HG02870 (cell line): ENCODE measurements at regions not wholly inside any gene's neighbourhood (a gene's known extent, or its start where the extent isn't known, plus 50 kb on each side); places are given as distances from the start of the nearest gene placed in this dataset.
"Not testable (repeated sequence)": the region's sequence is repeated elsewhere in the genome, so short reads cannot be mapped to it uniquely, and the experiment has no call there.

ENCODE experiments used
- ATAC-seq: cut with Tn5 transposase; IDR thresholded peaks from one replicate; pipeline ENCODE4 v1.9.1; 2021; ENCODE audit warnings: mild to moderate bottlenecking, moderate library complexity; ENCODE audit not compliant: unreplicated experiment

GRCh38 chr1:166691476-166691875 lies 147.8 kb upstream of the POGK start:
- no peak for ATAC-seq

GRCh38 chr1:166692346-166692745 lies 146.9 kb upstream of the POGK start:
- no peak for ATAC-seq

GRCh38 chr1:166693158-166693557 lies 146.1 kb upstream of the POGK start:
- ATAC-seq: no peak

DNA sequence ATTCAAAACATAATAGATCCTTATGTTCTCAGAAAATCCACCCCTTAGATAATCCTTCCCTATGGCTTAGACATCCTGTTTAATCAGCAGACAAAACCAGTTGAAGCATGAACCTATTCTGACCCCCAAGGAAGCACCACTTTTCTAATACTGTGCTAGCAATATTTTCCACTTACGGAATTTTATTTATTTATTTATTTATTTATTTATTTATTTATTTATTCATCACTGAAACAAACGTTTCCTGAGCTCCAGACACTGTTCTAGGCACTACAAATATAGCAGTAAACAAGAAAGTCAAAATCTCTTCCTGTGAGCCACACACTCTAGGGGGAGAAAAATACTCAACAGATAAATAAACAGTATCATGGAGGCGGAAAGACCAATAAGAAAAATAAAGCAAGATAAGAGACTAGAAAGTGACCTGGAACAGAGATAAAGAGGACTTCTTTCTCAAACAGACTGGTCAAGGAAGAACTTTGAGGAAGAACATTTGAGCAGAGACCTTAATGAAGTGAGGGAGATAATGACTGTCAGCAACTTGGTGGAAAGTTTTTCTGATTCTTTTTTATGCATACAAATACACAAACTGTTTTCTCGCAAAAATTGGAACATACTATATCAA lies 145.5 kb upstream of the POGK start:
- ATAC-seq: no peak

DNA sequence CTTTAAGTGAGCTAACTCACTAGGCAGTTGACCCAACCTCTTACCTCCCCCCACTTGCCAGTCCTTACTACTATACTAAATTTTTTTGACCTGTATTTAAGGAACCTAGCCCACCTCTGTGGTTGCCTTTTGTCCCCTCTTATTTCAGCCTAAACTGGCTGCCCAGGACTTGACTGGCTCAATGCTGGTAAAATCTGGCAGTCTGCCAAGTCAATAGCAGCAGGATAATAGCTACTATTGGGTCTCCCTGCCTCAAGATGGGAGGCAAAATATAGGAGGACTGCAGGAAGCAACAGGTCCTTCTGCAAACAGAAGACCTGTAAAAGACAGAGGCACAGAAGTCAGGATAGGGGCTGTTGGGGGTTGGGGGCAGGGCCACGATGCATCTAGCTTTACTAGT lies 144.2 kb upstream of the POGK start:
- ATAC-seq: no peak

- ATAC-seq: not testable (repeated sequence)
Measured at GRCh38 chr1:166695834-166696233, 143.4 kb upstream of the POGK start.

- ATAC-seq: no peak
Measured at GRCh38 chr1:166698771-166699170, 140.5 kb upstream of the POGK start.

DNA sequence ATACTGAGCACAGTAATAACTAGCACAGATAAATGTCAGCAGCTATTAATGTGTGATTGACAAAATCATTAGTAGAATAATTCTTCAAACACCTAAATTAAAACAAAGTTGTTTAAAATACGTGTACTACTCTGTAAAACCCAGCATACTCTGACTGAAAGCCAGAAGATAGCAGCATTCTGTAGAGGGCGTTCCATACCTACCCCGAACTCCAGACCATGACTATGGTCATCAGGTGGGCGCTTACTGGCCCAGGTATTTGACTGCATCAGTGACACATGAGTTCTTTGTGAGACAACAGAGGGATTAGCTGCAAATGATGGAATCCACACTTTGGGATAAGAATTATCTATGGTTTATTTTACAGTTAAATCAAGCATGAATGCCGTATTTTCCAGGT lies 139.7 kb upstream of the POGK start:
- ATAC-seq: no peak

- no peak for ATAC-seq
Measured at GRCh38 chr1:166700696-166701095, 138.6 kb upstream of the POGK start.

DNA sequence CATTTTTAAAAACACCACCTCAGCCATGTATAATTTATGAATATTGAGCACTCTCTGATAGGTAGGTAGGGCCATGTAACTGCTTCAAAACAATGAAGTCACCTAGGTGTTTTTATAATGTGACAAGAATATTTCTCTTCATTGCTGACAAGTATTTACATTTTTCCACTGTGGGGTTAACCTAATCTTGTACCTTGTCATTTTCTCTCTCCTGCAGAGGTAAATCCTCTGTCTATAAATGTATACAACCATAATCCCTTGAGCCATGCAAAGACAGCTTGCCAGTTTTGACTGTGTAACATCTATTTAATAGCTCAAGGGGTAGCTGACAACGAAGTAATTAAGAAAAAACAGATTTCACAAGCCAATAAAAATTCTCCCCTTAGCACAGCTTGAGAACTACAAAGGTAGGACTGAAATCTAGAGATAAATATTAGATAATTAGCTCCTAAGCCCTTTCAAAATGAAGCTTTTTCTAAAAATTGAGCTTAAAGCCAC lies 137.6 kb upstream of the POGK start:
- ATAC-seq: no peak

GRCh38 chr1:166703141-166703540 lies 136.1 kb upstream of the POGK start:
- no peak for ATAC-seq

DNA sequence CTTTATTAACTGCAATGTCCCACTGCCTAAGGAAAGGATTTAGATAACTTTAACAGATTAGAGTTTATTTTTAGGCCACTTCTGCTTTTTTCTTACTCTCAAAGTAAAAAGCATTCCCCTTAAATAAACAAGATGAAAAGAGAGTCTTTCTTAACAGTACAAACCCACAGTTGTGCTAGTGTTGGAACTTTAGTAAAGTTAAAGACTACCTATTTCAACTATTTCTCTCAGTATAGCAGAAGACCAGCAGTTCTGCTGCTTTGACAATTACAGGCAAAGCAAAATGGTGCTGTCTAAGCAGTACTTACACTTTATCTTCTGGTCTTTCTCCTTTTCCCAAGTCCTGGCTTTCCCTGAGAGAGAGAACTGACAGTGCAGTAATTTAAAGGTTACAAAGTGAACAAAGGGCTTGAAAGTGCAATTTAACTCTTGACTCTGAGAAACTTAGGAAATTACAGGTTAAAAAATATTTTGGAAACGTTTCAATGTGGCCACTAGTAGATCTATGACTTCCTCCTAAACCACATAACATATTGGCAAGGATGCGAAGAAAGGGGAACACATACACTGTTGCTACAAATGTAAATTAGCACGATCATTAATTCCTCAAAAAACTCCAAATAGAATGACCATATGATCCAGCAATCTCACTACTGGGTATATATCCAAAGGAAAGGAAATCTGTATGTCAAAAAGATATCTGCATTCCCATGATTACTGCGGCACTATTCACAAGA lies 135.4 kb upstream of the POGK start:
- ATAC-seq: no peak

DNA sequence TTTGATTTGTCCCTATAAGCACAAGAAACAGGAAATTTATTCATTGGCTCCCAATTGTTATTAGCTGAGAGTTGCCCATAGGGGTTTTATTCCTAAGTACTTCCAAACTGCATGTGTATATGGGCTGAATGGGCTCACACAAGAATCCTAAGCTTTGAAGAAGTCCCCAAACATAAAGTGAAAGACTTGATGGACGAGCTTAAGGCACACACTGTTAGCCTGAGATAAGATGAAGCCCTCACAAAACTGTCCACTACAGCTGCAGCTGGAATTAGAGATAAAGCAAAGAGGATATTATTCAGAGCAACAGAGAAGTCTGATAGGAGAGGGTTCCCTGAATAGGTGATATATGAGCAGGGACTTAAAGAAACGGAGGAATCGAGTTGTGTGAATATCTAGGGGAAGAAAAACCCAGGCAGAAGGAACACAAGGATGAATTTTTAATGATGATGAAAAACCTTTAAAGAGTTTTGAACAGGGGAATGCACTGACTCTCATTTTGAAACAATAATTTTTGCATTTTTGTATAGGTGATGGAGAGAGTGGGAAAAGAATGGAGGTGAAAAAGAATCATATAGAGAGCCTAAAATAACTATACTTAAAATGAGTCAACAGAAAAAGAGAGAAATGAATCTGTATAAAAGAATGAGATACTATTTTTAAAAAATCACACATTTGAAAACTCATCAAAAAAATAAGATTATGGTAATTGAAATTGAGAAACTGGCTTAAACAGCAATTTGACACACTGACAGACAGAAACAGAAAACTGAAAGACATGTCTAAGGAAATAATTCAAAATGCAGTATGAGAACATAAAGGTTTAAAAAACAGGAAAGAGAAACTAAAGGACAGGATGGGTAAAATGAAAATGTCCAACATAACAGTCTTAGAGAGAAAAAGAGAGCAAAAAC lies 133.6 kb upstream of the POGK start:
- ATAC-seq: no peak

DNA sequence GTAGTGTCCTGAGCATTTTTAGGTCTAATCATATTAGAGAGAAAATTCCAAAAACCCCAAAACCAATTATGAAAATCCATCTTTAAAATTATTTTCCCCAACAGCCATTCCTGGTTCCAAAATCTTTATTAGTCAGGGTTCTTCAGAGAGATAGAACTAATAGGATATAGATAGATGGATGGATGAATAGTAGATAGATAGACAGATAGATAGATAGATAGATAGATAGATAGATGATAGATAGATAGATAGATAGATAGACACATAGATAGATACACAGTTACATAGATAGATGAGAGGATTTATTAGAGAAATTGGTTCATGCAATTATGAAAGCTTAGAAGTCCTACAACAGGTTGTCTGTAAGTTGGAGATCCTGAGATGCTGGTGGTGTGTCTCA lies 122.7 kb upstream of the POGK start:
- ATAC-seq: no peak

DNA sequence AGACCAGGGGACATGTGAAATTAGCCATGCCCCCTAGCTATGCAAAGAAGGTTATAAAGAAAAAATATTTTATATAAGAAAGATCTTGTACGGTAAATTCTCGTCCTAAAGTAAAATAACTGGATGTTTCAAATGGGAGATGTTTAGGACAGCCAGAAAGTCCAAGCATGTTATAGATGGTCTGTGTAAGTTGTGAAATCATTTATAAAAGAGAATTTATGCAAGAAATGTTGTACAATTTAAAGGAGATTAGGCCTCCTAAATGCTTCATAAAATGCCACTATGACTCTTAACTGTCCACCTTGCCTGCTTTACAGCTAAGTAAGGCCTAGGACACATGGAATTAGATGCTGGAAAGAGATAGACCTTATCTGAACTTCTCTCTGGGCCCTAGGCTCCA lies 118.1 kb upstream of the POGK start:
- ATAC-seq: no peak

- no peak for ATAC-seq
Measured at GRCh38 chr1:166730299-166730888, 108.9 kb upstream of the POGK start.

DNA sequence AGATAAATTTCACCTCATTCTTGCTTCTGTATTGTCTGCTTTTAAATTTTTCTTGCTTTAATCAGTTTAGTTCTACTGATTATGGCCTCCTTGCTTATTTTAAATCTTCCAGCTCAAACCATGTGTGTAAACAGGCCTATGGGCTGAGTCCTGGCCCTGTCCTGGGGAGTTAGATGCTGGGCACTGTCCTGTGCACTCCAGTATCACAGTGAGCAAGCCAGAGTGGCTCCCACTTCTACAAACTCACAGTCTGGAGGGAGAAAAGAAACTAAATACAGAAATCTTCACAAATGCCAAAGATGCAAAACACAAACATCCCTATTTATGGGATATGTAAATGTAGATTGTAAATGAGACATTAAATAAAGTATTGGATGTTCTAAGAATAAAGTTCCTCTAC lies 101.1 kb upstream of the POGK start:
- no peak for ATAC-seq

DNA sequence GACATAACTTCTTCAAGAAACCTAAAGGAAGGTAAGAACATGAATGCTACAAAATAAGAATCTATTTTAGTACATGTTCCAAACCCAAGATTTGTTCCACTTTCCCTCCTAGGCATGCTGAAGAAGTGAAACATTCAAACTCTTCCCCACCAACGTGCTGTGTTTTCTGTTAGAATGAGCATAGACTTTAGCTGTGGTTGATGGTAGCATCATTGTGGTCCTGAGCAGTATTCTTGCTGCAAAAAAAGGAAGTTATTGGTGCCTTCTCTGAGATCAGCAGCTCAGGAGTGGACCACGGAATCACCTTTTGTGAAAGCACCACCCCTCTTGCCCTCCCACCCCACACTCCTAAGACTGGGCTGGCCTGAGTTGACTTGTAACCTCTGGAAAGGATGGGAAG lies 100.4 kb upstream of the POGK start:
- no peak for ATAC-seq

GRCh38 chr1:166740668-166741276 lies 98.5 kb upstream of the POGK start:
- no peak for ATAC-seq

DNA sequence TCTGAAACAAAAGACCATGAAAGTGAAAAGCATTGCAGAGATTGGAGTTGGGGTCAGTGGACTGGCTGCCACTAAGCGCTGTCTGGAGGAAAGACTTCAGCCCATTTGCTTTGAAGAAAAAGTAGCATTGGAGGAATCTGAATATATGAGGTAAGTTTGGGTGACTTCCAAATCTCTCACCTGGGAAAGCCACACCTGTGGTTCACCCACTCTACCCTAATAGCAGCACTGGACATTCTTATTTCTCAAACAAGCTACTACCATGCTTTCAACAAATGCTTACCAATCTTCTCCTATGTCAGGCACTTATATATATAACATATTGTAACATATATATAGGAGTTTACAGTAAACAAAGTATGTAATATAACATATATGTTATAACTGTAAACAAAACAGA lies 76.0 kb upstream of the POGK start:
- ATAC-seq: no peak

GRCh38 chr1:166766942-166767341 lies 72.3 kb upstream of the POGK start:
- ATAC-seq: no peak
